Neuron (in vitro differentiated cells): ENCODE measurements at regions not wholly inside any gene's neighbourhood (a gene's known extent, or its start where the extent isn't known, plus 50 kb on each side); places are given as distances from the start of the nearest gene placed in this dataset.

ENCODE experiments used
- H2AFZ ChIP-seq: one replicate; pipeline ENCODE4 v1.6.1; 2013; ENCODE audit warnings: low read depth, mild to moderate bottlenecking, inconsistent platforms, low read length, moderate library complexity
- H3K27me3 ChIP-seq: one replicate; pipeline ENCODE4 v1.6.1; 2013; ENCODE audit warnings: low read length; ENCODE audit not compliant: insufficient read depth
- H3K36me3 ChIP-seq: one replicate; pipeline ENCODE4 v1.6.1; 2013; ENCODE audit warnings: low read length; ENCODE audit not compliant: insufficient read depth
- H3K4me1 ChIP-seq: one replicate; pipeline ENCODE4 v1.6.1; 2013; ENCODE audit warnings: low read length; ENCODE audit not compliant: insufficient read depth
- H3K4me3 ChIP-seq: 2 replicates; pipeline ENCODE4 v1.5.1; 2013; ENCODE audit warnings: mild to moderate bottlenecking, low read length, moderate library complexity
- H3K9me3 ChIP-seq: one replicate; pipeline ENCODE4 v1.6.1; 2013; ENCODE audit warnings: low read length

- no peaks in the 10 kb centered on the region for H3K36me3 ChIP-seq
- H2AFZ ChIP-seq, result no peak overlapping the region
- H3K27me3 ChIP-seq, result no peaks in the 10 kb centered on the region
- H3K9me3 ChIP-seq, result no peaks in the 10 kb centered on the region
- no peaks in the 10 kb centered on the region for H3K4me1 ChIP-seq
- H3K4me3 ChIP-seq, result no peak overlapping the region
Measured at GRCh38 chr4:34170946-34171345, 2073.4 kb downstream of the ARAP2 start.

GRCh38 chr4:34176609-34177008 lies 2067.7 kb downstream of the ARAP2 start:
- Histone ChIP-seq H3K36me3 (no peaks in the 10 kb centered on the region), H3K4me3 (no peak overlapping the region), H3K27me3 (no peaks in the 10 kb centered on the region), H2AFZ (no peak overlapping the region), H3K9me3 (peaks cover 2% of the 10 kb centered on the region), H3K4me1 (no peaks in the 10 kb centered on the region)

GRCh38 chr4:34178476-34178875 lies 2065.8 kb downstream of the ARAP2 start:
- Histone ChIP-seq H2AFZ (no peak overlapping the region), H3K4me1 (no peaks in the 10 kb centered on the region), H3K4me3 (no peak overlapping the region), H3K36me3 (no peaks in the 10 kb centered on the region), H3K27me3 (no peaks in the 10 kb centered on the region), H3K9me3 (peaks cover 2% of the 10 kb centered on the region)

- Histone ChIP-seq H3K4me1 (no peaks in the 10 kb centered on the region), H3K9me3 (peaks cover 2% of the 10 kb centered on the region), H3K4me3 (no peak overlapping the region), H3K27me3 (no peaks in the 10 kb centered on the region), H3K36me3 (no peaks in the 10 kb centered on the region), H2AFZ (no peak overlapping the region)
Measured at GRCh38 chr4:34181311-34181841, 2062.9 kb downstream of the ARAP2 start.

GRCh38 chr4:34181891-34182290 lies 2062.4 kb downstream of the ARAP2 start:
- Histone ChIP-seq H3K4me3 (no peak overlapping the region), H2AFZ (no peak overlapping the region), H3K36me3 (no peaks in the 10 kb centered on the region), H3K4me1 (no peaks in the 10 kb centered on the region), H3K27me3 (no peaks in the 10 kb centered on the region), H3K9me3 (no peaks in the 10 kb centered on the region)

GRCh38 chr4:34182306-34182705 lies 2062.0 kb downstream of the ARAP2 start:
- H3K27me3 ChIP-seq, result no peaks in the 10 kb centered on the region
- H3K4me3 ChIP-seq, result no peak overlapping the region
- no peak overlapping the region for H2AFZ ChIP-seq
- H3K36me3 ChIP-seq, result no peaks in the 10 kb centered on the region
- no peaks in the 10 kb centered on the region for H3K9me3 ChIP-seq
- no peaks in the 10 kb centered on the region for H3K4me1 ChIP-seq

- Histone ChIP-seq H2AFZ (no peak overlapping the region), H3K36me3 (no peaks in the 10 kb centered on the region), H3K4me3 (no peak overlapping the region), H3K27me3 (no peaks in the 10 kb centered on the region), H3K4me1 (no peaks in the 10 kb centered on the region), H3K9me3 (no peaks in the 10 kb centered on the region)
Measured at GRCh38 chr4:34183926-34184325, 2060.4 kb downstream of the ARAP2 start.

GRCh38 chr4:34187056-34187455 lies 2057.3 kb downstream of the ARAP2 start:
- H3K4me1 ChIP-seq, result no peaks in the 10 kb centered on the region
- no peak overlapping the region for H2AFZ ChIP-seq
- no peaks in the 10 kb centered on the region for H3K9me3 ChIP-seq
- H3K4me3 ChIP-seq, result no peak overlapping the region
- H3K27me3 ChIP-seq, result no peaks in the 10 kb centered on the region
- H3K36me3 ChIP-seq, result no peaks in the 10 kb centered on the region

- Histone ChIP-seq H3K27me3 (no peaks in the 10 kb centered on the region), H3K36me3 (no peaks in the 10 kb centered on the region), H3K4me1 (no peaks in the 10 kb centered on the region), H3K4me3 (no peak overlapping the region), H3K9me3 (no peaks in the 10 kb centered on the region), H2AFZ (no peak overlapping the region)
Measured at GRCh38 chr4:34191443-34191842, 2052.9 kb downstream of the ARAP2 start.

GRCh38 chr4:34193451-34194154 lies 2050.7 kb downstream of the ARAP2 start:
- no peak overlapping the region for H2AFZ ChIP-seq
- H3K4me1 ChIP-seq, result no peaks in the 10 kb centered on the region
- H3K4me3 ChIP-seq, result no peak overlapping the region
- H3K36me3 ChIP-seq, result no peaks in the 10 kb centered on the region
- no peaks in the 10 kb centered on the region for H3K9me3 ChIP-seq
- H3K27me3 ChIP-seq, result no peaks in the 10 kb centered on the region

GRCh38 chr4:34194585-34194984 lies 2049.7 kb downstream of the ARAP2 start:
- no peaks in the 10 kb centered on the region for H3K27me3 ChIP-seq
- H3K36me3 ChIP-seq, result no peaks in the 10 kb centered on the region
- no peaks in the 10 kb centered on the region for H3K9me3 ChIP-seq
- no peak overlapping the region for H3K4me3 ChIP-seq
- no peaks in the 10 kb centered on the region for H3K4me1 ChIP-seq
- H2AFZ ChIP-seq, result no peak overlapping the region

GRCh38 chr4:34196375-34196774 lies 2047.9 kb downstream of the ARAP2 start:
- Histone ChIP-seq H3K4me1 (no peaks in the 10 kb centered on the region), H2AFZ (no peak overlapping the region)

GRCh38 chr4:34198966-34199365 lies 2045.3 kb downstream of the ARAP2 start:
- Histone ChIP-seq H3K36me3 (no peaks in the 10 kb centered on the region), H2AFZ (no peak overlapping the region), H3K4me3 (no peak overlapping the region), H3K9me3 (no peaks in the 10 kb centered on the region), H3K4me1 (no peaks in the 10 kb centered on the region), H3K27me3 (no peaks in the 10 kb centered on the region)

More at GRCh38 chr4:34196375-34196774, 2047.9 kb downstream of the ARAP2 start:
- H3K9me3 ChIP-seq, result no peaks in the 10 kb centered on the region
- H3K27me3 ChIP-seq, result no peaks in the 10 kb centered on the region
- H3K36me3 ChIP-seq, result no peaks in the 10 kb centered on the region
- H3K4me3 ChIP-seq, result no peak overlapping the region

GRCh38 chr4:34200535-34200934 lies 2043.8 kb downstream of the ARAP2 start:
- no peaks in the 10 kb centered on the region for H3K4me1 ChIP-seq
- no peaks in the 10 kb centered on the region for H3K9me3 ChIP-seq
- H3K27me3 ChIP-seq, result no peaks in the 10 kb centered on the region
- H2AFZ ChIP-seq, result no peak overlapping the region
- no peaks in the 10 kb centered on the region for H3K36me3 ChIP-seq
- no peak overlapping the region for H3K4me3 ChIP-seq
